Activated CD8-positive, alpha-beta T cell treated with anti-CD3 and anti-CD28 coated beads for 36 hours (primary cell): ENCODE measurements at regions not wholly inside any gene's neighbourhood (a gene's known extent, or its start where the extent isn't known, plus 50 kb on each side); places are given as distances from the start of the nearest gene placed in this dataset.

Experiments used
- ATAC-seq: fragments of 200-7000 bp; cut with Tn5 transposase; one replicate; pipeline ENCODE4 v1.10.0; 2021; ENCODE audit warnings: mild to moderate bottlenecking, moderate library complexity
- CTCF ChIA-PET: fragments of 350-600 bp; sonication (Branson Sonifier 250); formaldehyde crosslinking; loops from one replicate; lab custom pipeline; 2021; ENCODE audit warnings: antibody characterized with exemption; lab: Charles Lee
- POLR2A ChIA-PET: fragments of 350-600 bp; sonication (Branson Sonifier 250); formaldehyde crosslinking; loops from one replicate; lab custom pipeline; 2021; ENCODE audit warnings: antibody characterized with exemption; lab: Charles Lee
- DNase-seq: peaks from one replicate; pipeline ENCODE4 v3.0.0-alpha.2; 2020
- H3K27ac Mint-ChIP-seq: one replicate; pipeline ENCODE4 v1.8.0; 2021; ENCODE audit warnings: mild to moderate bottlenecking, mixed read lengths
- H3K27me3 Mint-ChIP-seq: one replicate; pipeline ENCODE4 v1.8.0; 2021; ENCODE audit warnings: mixed read lengths
- H3K36me3 Mint-ChIP-seq: one replicate; pipeline ENCODE4 v1.8.0; 2021; ENCODE audit warnings: low read depth, mixed read lengths
- H3K4me1 Mint-ChIP-seq: one replicate; pipeline ENCODE4 v1.8.0; 2021; ENCODE audit warnings: low read depth, mixed read lengths
- H3K4me3 Mint-ChIP-seq: one replicate; pipeline ENCODE4 v1.8.0; 2021; ENCODE audit warnings: mild to moderate bottlenecking, moderate library complexity, mixed read lengths
- H3K9me3 Mint-ChIP-seq: one replicate; pipeline ENCODE4 v1.8.0; 2021; ENCODE audit warnings: mixed read lengths
- CTCF ChIP-seq: fragments of 200-600 bp; IDR thresholded peaks from one replicate; pipeline ENCODE4 v1.8.0; 2022; ENCODE audit warnings: antibody characterized with exemption, mild to moderate bottlenecking
- intact Hi-C: fragments of 100-400 bp; cut with micrococcal nuclease; formaldehyde crosslinking; loops from one replicate; pipeline ENCODE4 v1.10.0; 2022

GRCh38 chr11:119910051-119910450, 181.1 kb upstream of the NECTIN1 start:
- ChIA-PET POLR2A (no interaction called here), CTCF (no interaction called here)
- H3K27me3 Mint-ChIP-seq = peaks cover 7% of the 10 kb centered on the region

GRCh38 chr11:119909495-119909894, 180.5 kb upstream of the NECTIN1 start:
- intact Hi-C loops = no loop called here

More at GRCh38 chr11:119910051-119910450, 181.1 kb upstream of the NECTIN1 start:
- no peak for TF ChIP-seq CTCF
- H3K9me3 Mint-ChIP-seq = no peaks in the 10 kb centered on the region
- intact Hi-C loops = no loop called here
- H3K4me1 Mint-ChIP-seq = no peaks in the 10 kb centered on the region
- H3K27ac Mint-ChIP-seq = no peak overlapping the region
- H3K4me3 Mint-ChIP-seq = no peak overlapping the region
- no peak for DNase-seq
- ATAC-seq = no peak
- H3K36me3 Mint-ChIP-seq = no peaks in the 10 kb centered on the region

DNA sequence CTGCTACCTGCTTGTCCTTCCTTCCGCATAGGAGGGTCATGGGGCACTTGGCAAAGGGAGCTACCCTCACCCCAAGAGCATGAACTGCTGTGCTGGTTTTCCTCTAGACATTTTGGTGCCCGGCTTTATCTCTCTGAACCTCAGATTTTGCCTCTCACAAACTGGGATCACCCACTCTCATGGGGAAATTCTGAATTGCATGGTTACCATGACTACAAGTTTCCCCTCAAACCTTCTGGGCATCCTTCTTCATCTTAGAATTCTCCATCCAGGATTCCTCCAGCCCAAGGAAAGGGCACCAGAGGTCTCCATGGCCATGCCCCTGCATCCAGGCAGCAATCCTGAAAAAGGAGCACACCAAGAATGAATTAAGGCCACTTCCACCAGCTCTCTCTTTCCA, 180.1 kb upstream of the NECTIN1 start:
- no peak for TF ChIP-seq CTCF
- DNase-seq (no peak), ATAC-seq (no peak)
- Mint-ChIP-seq H3K36me3 (no peaks in the 10 kb centered on the region), H3K9me3 (no peaks in the 10 kb centered on the region), H3K27me3 (peaks cover 9% of the 10 kb centered on the region), H3K4me3 (no peak overlapping the region), H3K4me1 (no peaks in the 10 kb centered on the region), H3K27ac (no peak overlapping the region)
- POLR2A ChIA-PET = interaction anchor here (1.0 kb wide), 1 partner anchor 15 kb away, joined by 3 read pairs; no protein-coding TSS in a partner anchor
- intact Hi-C loops = no loop called here
- CTCF ChIA-PET = no interaction called here

More at GRCh38 chr11:119909495-119909894, 180.5 kb upstream of the NECTIN1 start:
- ChIA-PET POLR2A (no interaction called here), CTCF (no interaction called here)
- Mint-ChIP-seq H3K4me3 (no peak overlapping the region), H3K9me3 (no peaks in the 10 kb centered on the region), H3K36me3 (no peaks in the 10 kb centered on the region), H3K27me3 (peaks cover 9% of the 10 kb centered on the region), H3K4me1 (no peaks in the 10 kb centered on the region), H3K27ac (no peak overlapping the region)
- DNase-seq (no peak), ATAC-seq (no peak)
- no peak for TF ChIP-seq CTCF

DNA sequence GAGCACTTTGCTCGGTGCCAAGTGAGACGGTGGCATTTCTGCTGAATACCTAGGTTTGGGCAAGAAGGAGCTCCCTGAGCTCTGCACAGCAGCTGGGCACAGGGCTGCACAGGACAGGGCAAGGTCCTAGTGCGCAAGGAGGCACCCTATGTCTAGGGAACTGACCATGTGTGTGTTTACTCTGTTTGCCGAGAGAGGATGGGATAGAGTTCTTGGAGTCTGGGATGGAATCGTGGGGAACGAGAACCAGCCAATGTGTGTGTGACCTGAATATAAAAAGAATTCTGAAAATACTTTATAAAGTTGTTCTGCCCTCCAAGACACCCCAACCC, 179.5 kb upstream of the NECTIN1 start:
- H3K36me3 Mint-ChIP-seq = no peaks in the 10 kb centered on the region
- no peaks in the 10 kb centered on the region for H3K9me3 Mint-ChIP-seq
- CTCF ChIA-PET = no interaction called here
- H3K27ac Mint-ChIP-seq = no peak overlapping the region
- no peak overlapping the region for H3K4me3 Mint-ChIP-seq
- intact Hi-C loops = no loop called here
- DNase-seq (no peak), ATAC-seq (no peak)
- H3K4me1 Mint-ChIP-seq = no peaks in the 10 kb centered on the region
- TF ChIP-seq CTCF = no peak
- H3K27me3 Mint-ChIP-seq = peaks cover 9% of the 10 kb centered on the region
- POLR2A ChIA-PET = interaction anchor here (1.0 kb wide), 1 partner anchor 15 kb away, joined by 3 read pairs; no protein-coding TSS in a partner anchor

DNA sequence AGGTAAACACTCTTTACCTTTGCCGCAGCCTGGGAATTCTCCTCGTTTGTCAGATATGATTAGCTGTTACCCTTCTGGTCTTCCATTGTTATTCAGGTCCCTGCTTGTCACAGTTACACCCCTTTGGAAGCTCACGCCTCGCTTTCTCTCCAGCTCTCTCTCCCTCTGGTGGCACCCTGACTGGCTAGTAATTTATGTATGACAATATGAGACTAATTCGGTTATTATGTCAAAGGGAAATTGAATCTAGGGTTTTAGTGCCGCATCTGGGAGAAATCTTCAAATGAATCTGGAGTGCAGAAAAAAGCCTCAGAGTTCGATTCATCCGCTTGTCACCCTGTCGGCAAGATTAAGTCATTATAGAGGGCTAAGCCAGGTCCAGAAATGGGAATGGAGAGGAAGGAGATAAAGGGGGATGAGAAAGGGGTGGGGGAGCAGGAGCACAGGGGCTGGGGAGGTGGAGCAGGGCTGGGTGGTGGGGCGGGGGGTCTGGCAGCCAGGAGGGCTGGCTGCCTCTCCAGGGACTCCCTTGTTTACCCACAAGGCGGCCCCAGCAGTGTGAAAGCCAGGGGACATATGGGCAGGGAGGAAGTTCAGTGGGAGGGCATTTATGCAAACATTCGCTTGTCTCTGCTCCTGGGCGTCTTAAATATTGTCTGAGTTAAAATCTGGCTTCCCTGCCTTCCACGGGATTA, 179.0 kb upstream of the NECTIN1 start:
- H3K27me3 Mint-ChIP-seq = peaks cover 9% of the 10 kb centered on the region
- POLR2A ChIA-PET = interaction anchor here (1.0 kb wide), 1 partner anchor 16 kb away, joined by 3 read pairs; no protein-coding TSS in a partner anchor
- no peaks in the 10 kb centered on the region for H3K36me3 Mint-ChIP-seq
- no peak overlapping the region for H3K4me3 Mint-ChIP-seq
- no peak overlapping the region for H3K27ac Mint-ChIP-seq
- CTCF ChIA-PET = no interaction called here
- no peaks in the 10 kb centered on the region for H3K9me3 Mint-ChIP-seq
- intact Hi-C loops = no loop called here
- ATAC-seq (no peak), DNase-seq (no peak)
- no peaks in the 10 kb centered on the region for H3K4me1 Mint-ChIP-seq
- TF ChIP-seq CTCF = no peak
